Natural killer cell (primary cell): ENCODE measurements at regions not wholly inside any gene's neighbourhood (a gene's known extent, or its start where the extent isn't known, plus 50 kb on each side); places are given as distances from the start of the nearest gene placed in this dataset.
"Not testable (repeated sequence)": the region's sequence is repeated elsewhere in the genome, so short reads cannot be mapped to it uniquely, and the experiment has no call there.

ENCODE experiments used
- ATAC-seq, 3 donors: fragments of 150-1000 bp in 2 of 3; fragments of 200-7000 bp in 1 of 3; cut with Tn5 transposase; 1 replicate in 1 of 3; 2 replicates in 2 of 3; pipeline ENCODE4 v1.10.0; 2021; ENCODE audit warnings: mild to moderate bottlenecking in 2 of 3, moderate library complexity in 2 of 3
- DNase-seq, 2 donors: peaks; one replicate each; pipeline versions ENCODE4 v3.0.0 to v3.0.0-alpha.2; 2013 to 2021; ENCODE audit warnings: mixed read lengths in 1 of 2
- H3K27ac ChIP-seq: one replicate; pipeline ENCODE4 v1.5.1; 2013; ENCODE audit warnings: mild to moderate bottlenecking, low read length
- H3K27me3 ChIP-seq: one replicate; pipeline ENCODE4 v1.6.1; 2013; ENCODE audit warnings: low read length; ENCODE audit not compliant: control insufficient read depth, insufficient read depth
- H3K36me3 ChIP-seq: one replicate; pipeline ENCODE4 v1.6.1; 2013; ENCODE audit warnings: low read length; ENCODE audit not compliant: control insufficient read depth, insufficient read depth
- H3K4me1 ChIP-seq: one replicate; pipeline ENCODE4 v1.6.1; 2013; ENCODE audit warnings: low read length; ENCODE audit not compliant: control insufficient read depth, insufficient read depth
- H3K4me3 ChIP-seq: one replicate; pipeline ENCODE4 v1.5.1; 2013; ENCODE audit warnings: low read length
- H3K9me3 ChIP-seq: one replicate; pipeline ENCODE4 v1.6.1; 2013; ENCODE audit warnings: low read length; ENCODE audit not compliant: control insufficient read depth, insufficient read depth
- H3K27ac Mint-ChIP-seq, 2 donors: one replicate each; pipeline ENCODE4 v1.8.0; 2022; ENCODE audit warnings: mild to moderate bottlenecking in 2 of 2, mixed read lengths in 2 of 2, moderate library complexity in 1 of 2
- H3K27me3 Mint-ChIP-seq, 2 donors: one replicate each; pipeline ENCODE4 v1.8.0; 2022; ENCODE audit warnings: low read depth in 2 of 2, mixed read lengths in 2 of 2
- H3K36me3 Mint-ChIP-seq: one replicate; pipeline ENCODE4 v1.8.0; 2022; ENCODE audit warnings: mixed read lengths
- H3K4me1 Mint-ChIP-seq, 2 donors: one replicate each; pipeline ENCODE4 v1.8.0; 2022; ENCODE audit warnings: mixed read lengths in 2 of 2
- H3K4me3 Mint-ChIP-seq: one replicate; pipeline ENCODE4 v1.8.0; 2022; ENCODE audit warnings: mild to moderate bottlenecking, moderate library complexity, mixed read lengths
- H3K9me3 Mint-ChIP-seq, 2 donors: one replicate each; pipeline ENCODE4 v1.8.0; 2022; ENCODE audit warnings: mixed read lengths in 2 of 2
- CTCF ChIP-seq: fragments of 200-600 bp; IDR thresholded peaks from one replicate; pipeline ENCODE4 v1.8.0; 2022; ENCODE audit warnings: antibody characterized with exemption
- WGBS: methylation state at CpG from one replicate; pipeline ENCODE4 v1.1.7; 2013; ENCODE audit warnings: missing lambda C conversion rate; ENCODE audit not compliant: insufficient coverage; 5-methylcytosine and 5-hydroxymethylcytosine counted together
- intact Hi-C: fragments of 100-400 bp; cut with micrococcal nuclease; formaldehyde crosslinking; loops from one replicate; pipeline ENCODE4 v1.14.2; 2022

- Mint-ChIP-seq H3K9me3 (peaks cover 16 to 28% of the 10 kb centered on the region in 2 donors), H3K36me3 (peaks cover 13% of the 10 kb centered on the region), H3K27ac (no peak overlapping the region), H3K4me3 (no peak overlapping the region), H3K4me1 (no peaks in the 10 kb centered on the region), H3K27me3 (no peaks in the 10 kb centered on the region)
- Histone ChIP-seq H3K36me3 (no peaks in the 10 kb centered on the region), H3K27me3 (no peaks in the 10 kb centered on the region), H3K9me3 (peaks cover 8% of the 10 kb centered on the region), H3K4me3 (no peak overlapping the region), H3K4me1 (no peaks in the 10 kb centered on the region), H3K27ac (no peak overlapping the region)
- no peak for ATAC-seq
- no peak for DNase-seq
- intact Hi-C loops = no loop called here
- 100% methylated on average over 1 of the region's 1 CpG for WGBS
- no peak for TF ChIP-seq CTCF
Measured at GRCh38 chr1:79704067-79704466, 697.5 kb upstream of the ADGRL4 start.

DNA sequence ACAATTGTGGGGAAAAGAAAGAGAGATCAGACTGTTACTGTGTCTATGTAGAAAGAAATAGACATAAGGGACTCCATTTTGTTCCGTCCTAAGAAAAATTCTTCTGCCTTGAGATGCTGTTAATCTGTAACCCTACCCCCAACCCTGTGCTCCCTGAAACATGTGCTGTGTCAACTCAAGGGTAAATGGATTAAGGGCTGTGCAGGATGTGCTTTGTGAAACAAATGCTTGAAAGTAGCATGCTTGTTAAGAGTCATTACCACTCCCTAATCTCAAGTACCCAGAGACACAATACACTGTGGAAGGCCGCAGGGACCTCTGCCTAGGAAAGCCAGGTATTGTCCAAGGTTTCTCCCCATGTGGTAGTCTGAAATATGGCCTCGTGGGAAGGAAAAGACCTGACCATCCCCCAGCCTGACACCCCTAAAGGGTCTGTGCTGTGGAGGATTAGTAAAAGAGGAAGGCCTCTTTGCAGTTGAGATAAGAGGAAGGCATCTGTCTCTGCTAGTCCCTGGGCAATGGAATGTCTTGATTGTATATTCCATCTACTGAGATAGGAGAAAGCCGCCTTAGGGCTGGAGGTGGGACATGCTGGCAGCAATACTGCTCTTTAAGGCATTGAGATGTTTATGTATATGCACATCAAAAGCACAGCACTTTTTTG, 695.9 kb upstream of the ADGRL4 start:
- H3K27ac Mint-ChIP-seq, H3K4me1 Mint-ChIP-seq, H3K27ac ChIP-seq, H3K4me3 ChIP-seq, H3K27me3 ChIP-seq, ATAC-seq, H3K36me3 ChIP-seq, H3K4me3 Mint-ChIP-seq, intact Hi-C loops, H3K9me3 ChIP-seq, DNase-seq, H3K27me3 Mint-ChIP-seq, H3K4me1 ChIP-seq: not testable (repeated sequence)
- Mint-ChIP-seq H3K9me3 (peaks cover 27 to 42% of the 10 kb centered on the region in 2 donors), H3K36me3 (peaks cover 13% of the 10 kb centered on the region)
- 88% methylated on average over 2 of the region's 4 CpGs for WGBS

GRCh38 chr1:79695138-79695537, 688.6 kb upstream of the ADGRL4 start:
- no peaks in the 10 kb centered on the region for H3K4me1 Mint-ChIP-seq
- Histone ChIP-seq H3K27me3 (no peaks in the 10 kb centered on the region), H3K4me1 (no peaks in the 10 kb centered on the region), H3K9me3 (peaks cover 14% of the 10 kb centered on the region), H3K36me3 (no peaks in the 10 kb centered on the region), H3K27ac (no peak overlapping the region), H3K4me3 (no peak overlapping the region)
- ATAC-seq (no peak), DNase-seq (no peak)
- H3K9me3 Mint-ChIP-seq = peaks cover 31 to 42% of the 10 kb centered on the region in 2 donors
- H3K27ac Mint-ChIP-seq = no peak overlapping the region
- no peak overlapping the region for H3K4me3 Mint-ChIP-seq
- peaks cover 21% of the 10 kb centered on the region for H3K36me3 Mint-ChIP-seq
- no peaks in the 10 kb centered on the region for H3K27me3 Mint-ChIP-seq
- TF ChIP-seq CTCF = no peak
- intact Hi-C loops = no loop called here

DNA sequence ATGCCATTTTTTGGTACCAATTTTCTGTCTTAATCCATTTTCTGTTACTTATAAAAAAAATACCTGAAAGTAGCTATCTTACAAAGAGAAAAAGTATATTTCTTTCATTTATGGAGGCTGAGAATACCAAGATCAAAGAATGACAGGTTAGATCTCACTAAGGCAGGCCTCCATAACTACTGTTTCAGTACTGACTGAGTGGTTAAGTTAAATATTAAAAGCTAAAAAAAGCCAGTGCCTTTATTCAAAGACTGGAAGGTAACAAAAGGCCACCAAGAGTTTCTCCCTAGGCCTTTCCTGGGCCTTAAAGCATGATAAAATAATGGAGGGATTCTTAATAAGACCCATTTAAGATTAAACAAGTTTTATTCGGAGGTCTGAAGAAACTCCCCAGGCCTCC, 687.7 kb upstream of the ADGRL4 start:
- Mint-ChIP-seq H3K4me1 (no peaks in the 10 kb centered on the region), H3K36me3 (peaks cover 15% of the 10 kb centered on the region), H3K27me3 (no peaks in the 10 kb centered on the region), H3K27ac (no peak overlapping the region), H3K4me3 (no peak overlapping the region), H3K9me3 (peaks cover 29 to 36% of the 10 kb centered on the region in 2 donors)
- DNase-seq = no peak
- intact Hi-C loops = no loop called here
- no CpG with 5 or more reads among the region's 1 CpG for WGBS
- no peak for TF ChIP-seq CTCF
- ATAC-seq = no peak
- no peaks in the 10 kb centered on the region for H3K27me3 ChIP-seq
- H3K4me3 ChIP-seq = no peak overlapping the region
- H3K27ac ChIP-seq = no peak overlapping the region
- H3K9me3 ChIP-seq = peaks cover 14% of the 10 kb centered on the region
- H3K36me3 ChIP-seq = no peaks in the 10 kb centered on the region
- H3K4me1 ChIP-seq = no peaks in the 10 kb centered on the region
